ENCODE measurements at regions not wholly inside any gene's neighbourhood (a gene's known extent, or its start where the extent isn't known, plus 50 kb on each side); places are given as distances from the start of the nearest gene placed in this dataset.

- TF ChIP-seq CTCF (IDR thresholded peaks at IDR 0.05) = no peak
- no peak for TF ChIP-seq SIN3A (IDR thresholded peaks at IDR 0.05; ENCODE audit: borderline replicate concordance, low read depth, low read length)
- no peak for TF ChIP-seq POLR2AphosphoS5 (IDR thresholded peaks at IDR 0.05; ENCODE audit: low read depth, low read length)
- TF ChIP-seq RFX5 (IDR thresholded peaks at IDR 0.05; ENCODE audit: low read length) = no peak
Observed at GRCh38 chr13:46479691-46480090, 73.3 kb upstream of the LRCH1 start.
